Neural cell (in vitro differentiated cells): ENCODE measurements at regions not wholly inside any gene's neighbourhood (a gene's known extent, or its start where the extent isn't known, plus 50 kb on each side); places are given as distances from the start of the nearest gene placed in this dataset.

ENCODE experiments used
- H2AFZ ChIP-seq: fragments of 200-600, 300-800 bp; sonication (generic), shearing (Covaris generic); 2 replicates; pipeline ENCODE4 v1.6.0; 2014; ENCODE audit warnings: low read depth, mild to moderate bottlenecking, antibody characterized with exemption, low read length, moderate library complexity
- H3F3A ChIP-seq: fragments of 200-600 bp; shearing (Covaris generic); 2 replicates; pipeline ENCODE4 v1.6.1; 2016; ENCODE audit warnings: mild to moderate bottlenecking, moderate library complexity, mixed read lengths, antibody characterized with exemption, low read length; ENCODE audit not compliant: insufficient read depth, poor library complexity, severe bottlenecking
- H3K27ac ChIP-seq: fragments of 200-600, 300-800 bp; sonication (generic), shearing (Covaris generic); 2 replicates; pipeline ENCODE4 v1.5.1; 2014; ENCODE audit warnings: mild to moderate bottlenecking, low read length, moderate library complexity
- H3K27me3 ChIP-seq: fragments of 300-800, 200-600 bp; sonication (generic), shearing (Covaris generic); 2 replicates; pipeline ENCODE4 v1.6.0; 2014; ENCODE audit warnings: mild to moderate bottlenecking, low read depth, low read length, moderate library complexity; ENCODE audit not compliant: insufficient read depth
- H3K36me3 ChIP-seq: fragments of 300-800, 200-600 bp; sonication (generic), shearing (Covaris generic); 2 replicates; pipeline ENCODE4 v1.5.1; 2014; ENCODE audit warnings: mild to moderate bottlenecking, antibody characterized with exemption, low read length, moderate library complexity; ENCODE audit not compliant: insufficient read depth
- H3K4me2 ChIP-seq: fragments of 300-800, 200-600 bp; sonication (generic), shearing (Covaris generic); 2 replicates; pipeline ENCODE4 v1.6.0; 2014; ENCODE audit warnings: mild to moderate bottlenecking, low read length
- H3K4me3 ChIP-seq: fragments of 300-800, 200-600 bp; sonication (generic), shearing (Covaris generic); 2 replicates; pipeline ENCODE4 v1.5.1; 2014; ENCODE audit warnings: mild to moderate bottlenecking, low read length, moderate library complexity
- H3K79me2 ChIP-seq: fragments of 200-600 bp; shearing (Covaris generic); replicated peaks from 2 replicates; pipeline ENCODE4 v1.6.0; 2014; ENCODE audit warnings: mild to moderate bottlenecking, low read length, moderate library complexity; ENCODE audit not compliant: insufficient read depth
- H3K9ac ChIP-seq: fragments of 300-800, 200-600 bp; sonication (generic), shearing (Covaris generic); 2 replicates; pipeline ENCODE4 v1.6.1; 2016; ENCODE audit warnings: mild to moderate bottlenecking, low read length, mixed read lengths
- H3K9me2 ChIP-seq: fragments of 200-600 bp; shearing (Covaris generic); 2 replicates; pipeline ENCODE4 v1.6.1; 2016; ENCODE audit warnings: mild to moderate bottlenecking, low read length, mixed read lengths; ENCODE audit not compliant: insufficient read depth
- H3K9me3 ChIP-seq: fragments of 200-600, 300-800 bp; sonication (generic), shearing (Covaris generic); 2 replicates; pipeline ENCODE4 v1.6.1; 2016; ENCODE audit warnings: mild to moderate bottlenecking, mixed run types, low read length, moderate library complexity, mixed read lengths
- H4K20me1 ChIP-seq: fragments of 200-600 bp; shearing (Covaris generic); 2 replicates; pipeline ENCODE4 v1.6.1; 2016; ENCODE audit warnings: mild to moderate bottlenecking, mixed run types; ENCODE audit not compliant: insufficient read depth
- EZH2 ChIP-seq: fragments of 200-600, 300-800 bp; shearing (Covaris generic), sonication (generic); IDR thresholded peaks from 2 replicates; pipeline ENCODE4 v1.6.1; 2014; ENCODE audit warnings: antibody characterized with exemption, low read length, borderline replicate concordance, mild to moderate bottlenecking; ENCODE audit not compliant: insufficient read depth, poor library complexity, severe bottlenecking
- MXI1 ChIP-seq: fragments of 450-650 bp; conservative IDR thresholded peaks from 2 replicates; pipeline ENCODE4 v1.6.1; 2014; ENCODE audit warnings: antibody characterized with exemption, mild to moderate bottlenecking; ENCODE audit not compliant: poor library complexity, severe bottlenecking
- POLR2AphosphoS5 ChIP-seq: IDR thresholded peaks from 2 replicates; pipeline ENCODE4 v1.6.1; 2012
- RAD21 ChIP-seq: fragments of 450-650 bp; conservative IDR thresholded peaks from 2 replicates; pipeline ENCODE4 v1.6.1; 2014; ENCODE audit warnings: antibody characterized with exemption, mild to moderate bottlenecking, moderate library complexity
- REST ChIP-seq: IDR thresholded peaks from 2 replicates; pipeline ENCODE4 v1.6.1; 2012; ENCODE audit warnings: borderline replicate concordance
- SMC3 ChIP-seq: fragments of 450-650 bp; conservative IDR thresholded peaks from 2 replicates; pipeline ENCODE4 v1.6.1; 2014; ENCODE audit warnings: antibody characterized with exemption, mild to moderate bottlenecking, moderate library complexity; ENCODE audit not compliant: poor library complexity

- Histone ChIP-seq H3K4me2 (no peak overlapping the region), H4K20me1 (no peaks in the 10 kb centered on the region), H3K9ac (no peak overlapping the region), H3K4me3 (no peak overlapping the region), H3F3A (no peaks in the 10 kb centered on the region), H3K79me2 (no peaks in the 10 kb centered on the region), H3K9me3 (no peaks in the 10 kb centered on the region), H3K27me3 (no peaks in the 10 kb centered on the region), H3K27ac (no peak overlapping the region), H3K9me2 (no peaks in the 10 kb centered on the region), H3K36me3 (no peaks in the 10 kb centered on the region), H2AFZ (no peak overlapping the region)
- no peak for TF ChIP-seq REST
- TF ChIP-seq SMC3: no peak
- no peak for TF ChIP-seq RAD21
- no peak for TF ChIP-seq EZH2
- no peak for TF ChIP-seq POLR2AphosphoS5
These were observed 461.5 kb downstream of the IRS1 start for GRCh38 chr2:226337941-226338600.

GRCh38 chr2:226336283-226336682 is 463.3 kb downstream of the IRS1 start:
- H3K9ac ChIP-seq: no peak overlapping the region
- no peak overlapping the region for H3K4me3 ChIP-seq
- H3F3A ChIP-seq: no peaks in the 10 kb centered on the region
- no peak overlapping the region for H3K27ac ChIP-seq
- no peaks in the 10 kb centered on the region for H4K20me1 ChIP-seq
- TF ChIP-seq REST (no peak), MXI1 (no peak)
- H3K79me2 ChIP-seq: no peaks in the 10 kb centered on the region
- no peaks in the 10 kb centered on the region for H3K9me3 ChIP-seq
- no peak overlapping the region for H3K4me2 ChIP-seq
- no peak overlapping the region for H2AFZ ChIP-seq
- no peaks in the 10 kb centered on the region for H3K9me2 ChIP-seq
- H3K36me3 ChIP-seq: no peaks in the 10 kb centered on the region
- no peaks in the 10 kb centered on the region for H3K27me3 ChIP-seq
